Posterior cingulate gyrus (tissue), 11 donors: ENCODE measurements at regions not wholly inside any gene's neighbourhood (a gene's known extent, or its start where the extent isn't known, plus 50 kb on each side); places are given as distances from the start of the nearest gene placed in this dataset.

Experiments used
- DNase-seq, 10 donors: peaks; one replicate each; pipeline versions ENCODE4 v3.0.0 to v3.0.0-alpha.2; 2020 to 2021; ENCODE audit warnings: mixed read lengths in 3 of 10
- intact Hi-C: fragments of 100-400 bp; cut with DNase I; formaldehyde crosslinking; loops from one replicate; pipeline ENCODE4 v1.15.1; 2023

- intact Hi-C loops: no loop called here
- no peak for DNase-seq
Measured at GRCh38 chr6:8760951-8761350, 325.6 kb upstream of the SLC35B3 start.

GRCh38 chr6:8758412-8758811 is 323.1 kb upstream of the SLC35B3 start:
- no peak for DNase-seq

GRCh38 chr6:8750627-8751026 is 315.3 kb upstream of the SLC35B3 start:
- no peak for DNase-seq
- intact Hi-C loops: no loop called here

More at GRCh38 chr6:8758412-8758811, 323.1 kb upstream of the SLC35B3 start:
- intact Hi-C loops: no loop called here

- no peak for DNase-seq
- intact Hi-C loops: no loop called here
Measured at GRCh38 chr6:8749465-8749864, 314.1 kb upstream of the SLC35B3 start.

- intact Hi-C loops: no loop called here
- DNase-seq: no peak
Measured at GRCh38 chr6:8743170-8743745, 307.9 kb upstream of the SLC35B3 start.

- intact Hi-C loops: no loop called here
- DNase-seq: no peak
Measured at GRCh38 chr6:8739454-8739853, 304.1 kb upstream of the SLC35B3 start.

- intact Hi-C loops: no loop called here
- DNase-seq: no peak
Measured at GRCh38 chr6:8738951-8739350, 303.6 kb upstream of the SLC35B3 start.

- no peak for DNase-seq
- intact Hi-C loops: no loop called here
Measured at GRCh38 chr6:8736156-8736895, 301.0 kb upstream of the SLC35B3 start.

GRCh38 chr6:8733879-8734278 is 298.5 kb upstream of the SLC35B3 start:
- intact Hi-C loops: no loop called here
- DNase-seq: no peak

GRCh38 chr6:8731874-8732273 is 296.5 kb upstream of the SLC35B3 start:
- intact Hi-C loops: no loop called here

GRCh38 chr6:8710668-8711431 is 275.5 kb upstream of the SLC35B3 start:
- no peak for DNase-seq
- intact Hi-C loops: no loop called here

More at GRCh38 chr6:8731874-8732273, 296.5 kb upstream of the SLC35B3 start:
- DNase-seq: no peak

GRCh38 chr6:8707956-8708772 is 272.8 kb upstream of the SLC35B3 start:
- no peak for DNase-seq
- intact Hi-C loops: loop anchor here (10.0 kb wide), 1 partner anchor 1727 kb away; no protein-coding TSS in a partner anchor

GRCh38 chr6:8707369-8707768 is 272.0 kb upstream of the SLC35B3 start:
- peak in 1 of 10 donors; percentile 52 for DNase-seq
- intact Hi-C loops: loop anchor here (10.0 kb wide), 1 partner anchor 1727 kb away; no protein-coding TSS in a partner anchor

- no peak for DNase-seq
- intact Hi-C loops: loop anchor here (10.0 kb wide), 1 partner anchor 1729 kb away; no protein-coding TSS in a partner anchor
Measured at GRCh38 chr6:8705435-8706020, 270.2 kb upstream of the SLC35B3 start.

GRCh38 chr6:8703059-8703458 is 267.7 kb upstream of the SLC35B3 start:
- intact Hi-C loops: loop anchor here (10.0 kb wide), 1 partner anchor 1732 kb away; no protein-coding TSS in a partner anchor
- no peak for DNase-seq

GRCh38 chr6:8688821-8689220 is 253.5 kb upstream of the SLC35B3 start:
- DNase-seq: no peak
- intact Hi-C loops: no loop called here

- DNase-seq: no peak
- intact Hi-C loops: no loop called here
Measured at GRCh38 chr6:8686077-8686476, 250.7 kb upstream of the SLC35B3 start.

GRCh38 chr6:8683204-8683603 is 247.9 kb upstream of the SLC35B3 start:
- intact Hi-C loops: no loop called here

GRCh38 chr6:8679823-8680222 is 244.5 kb upstream of the SLC35B3 start:
- no peak for DNase-seq
- intact Hi-C loops: no loop called here

More at GRCh38 chr6:8683204-8683603, 247.9 kb upstream of the SLC35B3 start:
- no peak for DNase-seq

GRCh38 chr6:8678466-8678865 is 243.1 kb upstream of the SLC35B3 start:
- intact Hi-C loops: no loop called here
- DNase-seq: no peak
